ENCODE measurements at regions not wholly inside any gene's neighbourhood (a gene's known extent, or its start where the extent isn't known, plus 50 kb on each side); places are given as distances from the start of the nearest gene placed in this dataset.

DNA sequence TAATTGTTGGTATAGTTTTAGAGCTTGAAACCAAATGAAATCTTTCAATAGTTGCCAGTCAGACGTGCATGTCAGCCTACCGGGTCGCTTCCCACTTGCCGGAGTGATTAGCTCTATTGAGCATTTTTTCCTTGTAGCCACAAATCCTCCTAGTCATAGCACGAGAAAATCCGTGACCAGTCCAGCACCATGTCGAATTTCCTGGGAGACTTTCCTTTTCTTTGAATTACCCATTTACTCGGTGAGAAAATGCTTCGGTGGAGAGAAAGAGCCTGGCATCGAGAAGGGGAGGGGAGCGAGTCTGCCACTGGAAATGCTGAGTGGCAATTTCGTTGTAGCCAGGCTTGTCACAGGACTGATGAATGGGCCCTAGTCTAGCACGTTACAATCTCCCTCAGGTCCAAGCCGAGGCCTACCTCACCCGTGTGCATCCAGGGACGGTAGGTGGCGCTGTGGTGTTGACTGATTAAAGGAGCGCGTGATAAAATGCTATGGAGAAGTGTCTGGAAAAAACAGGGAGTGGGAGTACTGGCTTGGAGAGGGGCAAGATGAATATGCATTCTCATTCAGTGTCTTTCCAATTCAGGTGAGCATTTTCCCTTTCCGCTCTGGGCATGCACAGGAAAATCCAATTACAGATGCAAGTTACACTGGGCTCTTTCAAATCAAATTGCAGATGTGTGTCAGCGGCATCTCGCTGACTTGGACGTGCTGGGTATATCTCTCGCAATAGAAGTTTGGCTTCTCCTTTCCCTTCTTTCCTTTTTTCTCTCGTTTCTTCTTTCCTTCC lies 238.8 kb downstream of the EDEM1 start:
- ChIA-PET CTCF (interaction anchor here (0.7 kb wide), 1 partner anchor 11 kb away, joined by 3 read pairs; no protein-coding TSS in a partner anchor), POLR2A (no interaction called here)

DNA sequence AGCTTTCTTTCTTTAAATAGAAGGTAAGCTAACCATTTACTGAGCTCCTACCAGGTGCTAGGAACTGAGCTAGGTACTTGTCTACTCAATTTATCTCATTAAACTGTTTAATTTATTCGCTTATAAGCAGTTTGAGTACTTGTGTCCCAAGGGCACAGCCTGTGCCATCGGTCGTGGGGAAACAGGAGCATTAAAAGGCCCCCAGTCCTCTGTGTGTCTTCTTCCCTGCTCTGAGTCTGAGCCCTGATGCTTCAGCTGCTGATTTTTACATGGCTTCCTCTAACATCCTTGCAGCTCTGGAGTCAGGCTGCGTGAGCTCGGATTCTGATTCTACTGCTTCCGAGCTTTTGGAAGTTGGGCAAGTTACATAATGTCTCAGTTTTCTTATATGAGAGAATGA lies 239.5 kb downstream of the EDEM1 start:
- ChIA-PET CTCF (no interaction called here), POLR2A (no interaction called here)

GRCh38 chr3:5427938-5428337 lies 240.4 kb downstream of the EDEM1 start:
- ChIA-PET POLR2A (no interaction called here), CTCF (no interaction called here)

DNA sequence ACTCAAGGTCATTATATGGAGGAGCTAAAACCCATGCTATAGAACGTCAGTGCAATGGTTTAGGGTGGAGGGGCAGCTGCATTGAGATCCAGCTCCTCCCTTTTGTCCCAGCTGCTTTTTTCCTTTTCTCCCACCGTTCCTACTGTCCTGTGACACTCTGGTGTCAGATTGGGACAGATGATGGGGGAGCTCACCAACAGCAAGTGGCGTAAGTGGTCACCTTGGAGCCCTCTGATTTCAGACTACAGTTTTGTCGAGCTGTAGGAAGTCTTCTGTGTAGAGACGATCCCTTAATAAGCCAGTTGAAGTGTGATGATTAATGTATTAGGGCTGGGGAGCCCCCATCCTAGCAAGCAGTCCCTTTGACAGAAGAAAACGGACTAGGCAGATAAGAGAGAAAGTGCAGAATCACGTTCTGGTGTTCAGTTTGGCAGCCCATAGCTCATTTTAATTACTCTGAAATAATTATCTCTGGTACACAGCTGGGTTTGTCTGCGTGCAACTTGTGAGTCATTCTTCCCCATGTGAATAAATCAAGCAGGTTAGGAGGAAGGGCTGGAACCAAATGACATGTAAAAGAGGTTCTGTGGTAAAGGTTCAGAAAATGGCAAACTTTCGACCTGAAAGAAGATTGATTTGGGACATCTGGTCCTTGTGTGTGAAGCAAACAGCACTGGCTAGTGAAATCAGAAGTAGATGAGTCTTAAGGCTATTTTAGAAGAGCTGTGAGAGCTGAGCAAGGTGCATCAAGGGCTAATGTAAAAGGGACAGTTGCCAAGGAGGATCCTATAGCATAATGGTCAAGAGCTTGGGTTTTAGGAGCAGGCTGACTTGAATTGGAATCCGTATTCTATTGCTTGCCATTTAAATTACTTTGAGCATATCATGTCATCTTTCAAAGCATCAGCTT lies 241.4 kb downstream of the EDEM1 start:
- POLR2A ChIA-PET: no interaction called here

DNA sequence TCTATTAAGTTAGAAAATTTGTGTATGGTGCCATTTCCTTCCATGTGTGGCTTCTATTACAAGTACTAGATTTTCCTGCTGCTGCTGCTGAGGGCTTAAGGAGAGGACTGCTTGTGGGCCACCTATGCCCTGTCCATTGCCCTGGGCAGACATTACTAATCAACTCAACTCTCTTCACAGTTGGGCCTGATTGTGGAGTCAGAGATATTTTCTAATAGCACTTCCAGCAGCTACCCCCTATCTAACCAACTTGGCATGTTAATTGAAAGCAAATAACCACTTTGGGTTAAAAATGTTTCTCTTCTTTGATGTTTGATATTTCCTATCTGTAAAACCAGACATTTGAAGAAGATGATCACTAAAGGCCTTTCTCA lies 242.0 kb downstream of the EDEM1 start:
- POLR2A ChIA-PET: no interaction called here

More for the DNA sequence above, 241.4 kb downstream of the EDEM1 start:
- CTCF ChIA-PET: no interaction called here

GRCh38 chr3:5430701-5431100 lies 243.2 kb downstream of the EDEM1 start:
- ChIA-PET CTCF (no interaction called here), POLR2A (no interaction called here)

More for the DNA sequence above, 242.0 kb downstream of the EDEM1 start:
- CTCF ChIA-PET: no interaction called here

DNA sequence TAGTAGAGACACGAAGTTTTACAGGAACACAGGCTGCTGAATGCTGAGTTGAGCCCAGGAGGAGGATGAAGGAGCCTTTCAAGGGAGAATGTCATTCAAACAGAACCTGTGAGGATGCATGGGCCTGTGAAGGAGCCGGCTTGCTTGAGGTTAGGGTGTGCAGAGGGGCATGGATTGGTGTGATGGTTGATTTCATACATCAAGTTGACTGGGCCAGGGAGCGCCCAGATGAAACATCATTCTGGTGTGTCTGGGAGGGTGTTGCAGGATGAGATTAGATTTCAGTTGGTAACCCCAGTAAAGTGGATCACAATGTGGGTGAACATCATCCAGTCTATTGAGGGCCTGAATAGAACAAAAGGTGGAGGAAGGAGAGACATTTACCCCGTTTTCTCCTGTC lies 243.6 kb downstream of the EDEM1 start:
- ChIA-PET POLR2A (no interaction called here), CTCF (no interaction called here)

GRCh38 chr3:5431811-5432378 lies 244.4 kb downstream of the EDEM1 start:
- ChIA-PET POLR2A (no interaction called here), CTCF (no interaction called here)

DNA sequence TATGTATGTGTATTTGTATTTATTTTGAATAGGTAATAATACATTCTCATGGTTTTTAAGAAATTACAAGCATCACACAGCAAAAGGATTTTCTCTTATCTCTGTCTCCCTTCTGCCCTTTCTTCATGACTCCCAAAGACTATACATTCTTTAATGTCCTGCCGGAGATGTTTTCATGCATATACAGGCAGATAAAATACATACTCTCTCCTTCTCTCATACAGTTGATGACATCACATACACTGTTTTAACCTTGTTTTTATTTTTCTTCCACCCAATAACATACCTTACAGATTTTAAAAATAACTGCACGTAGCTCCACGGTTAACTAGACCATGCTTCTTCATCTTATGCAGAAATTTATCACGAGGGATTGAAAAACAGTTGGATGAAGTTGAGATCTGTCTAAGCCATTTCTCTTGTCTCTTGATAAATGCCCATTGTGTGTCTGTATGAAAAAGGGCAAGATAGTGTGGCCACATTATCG lies 249.8 kb downstream of the EDEM1 start:
- POLR2A ChIA-PET: no interaction called here

DNA sequence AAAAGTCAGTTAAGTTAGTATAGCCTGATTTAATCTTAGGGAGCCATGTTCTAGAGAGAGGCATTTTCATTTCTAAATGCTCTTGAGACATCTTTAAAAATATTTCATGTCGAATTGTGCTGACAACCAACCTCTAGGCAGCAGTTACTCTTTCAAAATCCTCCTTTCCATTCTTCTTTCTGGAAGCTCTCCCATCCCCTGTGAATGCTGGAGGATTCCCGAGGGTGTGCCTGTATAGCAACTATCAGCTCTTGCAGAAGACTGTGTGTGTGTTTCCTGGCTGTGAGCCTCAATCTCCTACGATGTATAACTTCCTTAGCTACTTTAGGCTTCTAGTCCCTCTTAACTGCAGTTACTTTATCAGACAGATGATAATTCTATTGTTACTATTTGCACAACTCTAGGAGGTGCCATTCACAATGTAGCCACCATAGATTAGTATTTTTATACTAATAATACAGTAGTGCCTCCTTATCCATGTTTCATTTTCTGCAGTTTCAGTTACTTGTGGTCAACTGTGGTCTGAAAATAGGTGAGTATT lies 250.3 kb downstream of the EDEM1 start:
- ChIA-PET POLR2A (no interaction called here), CTCF (interaction anchor here (0.6 kb wide), 1 partner anchor 480 kb away, joined by 3 read pairs; no protein-coding TSS in a partner anchor)

More for the DNA sequence above, 249.8 kb downstream of the EDEM1 start:
- CTCF ChIA-PET: no interaction called here

- CTCF ChIA-PET: no interaction called here
- POLR2A ChIA-PET: no interaction called here
Measured at GRCh38 chr3:5441401-5441800, 253.9 kb downstream of the EDEM1 start.

DNA sequence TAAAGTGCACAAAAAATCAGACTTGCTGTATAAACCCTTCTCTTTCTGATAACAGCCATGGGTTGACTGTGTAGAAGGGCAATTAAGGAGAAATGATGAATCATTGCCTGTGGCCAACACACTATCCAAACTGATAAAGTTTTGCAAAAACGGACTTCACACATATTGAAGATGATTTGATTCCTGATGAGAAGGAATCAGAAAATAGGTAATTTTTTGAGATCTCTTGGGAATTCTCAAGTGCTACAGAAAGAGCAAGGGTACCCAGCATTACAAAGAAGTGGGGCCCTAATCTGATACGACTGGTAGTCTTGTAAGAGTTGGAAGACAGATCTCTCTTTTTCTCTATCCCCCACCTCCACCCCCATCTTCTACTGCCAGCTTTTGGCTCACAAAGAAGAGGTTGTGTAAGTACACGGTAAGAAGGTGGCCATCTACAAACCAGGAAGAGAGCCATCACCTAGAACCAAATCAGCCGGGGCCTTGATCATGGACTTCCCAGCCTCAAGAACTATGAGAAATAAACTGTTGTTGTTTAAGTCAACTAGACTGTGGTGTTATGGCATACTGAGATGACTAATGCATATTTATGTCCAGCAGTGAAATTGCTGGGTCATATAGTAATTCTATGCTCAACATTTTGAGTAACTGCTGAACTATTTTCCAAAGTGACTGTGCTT lies 254.7 kb downstream of the EDEM1 start:
- ChIA-PET POLR2A (no interaction called here), CTCF (no interaction called here)

DNA sequence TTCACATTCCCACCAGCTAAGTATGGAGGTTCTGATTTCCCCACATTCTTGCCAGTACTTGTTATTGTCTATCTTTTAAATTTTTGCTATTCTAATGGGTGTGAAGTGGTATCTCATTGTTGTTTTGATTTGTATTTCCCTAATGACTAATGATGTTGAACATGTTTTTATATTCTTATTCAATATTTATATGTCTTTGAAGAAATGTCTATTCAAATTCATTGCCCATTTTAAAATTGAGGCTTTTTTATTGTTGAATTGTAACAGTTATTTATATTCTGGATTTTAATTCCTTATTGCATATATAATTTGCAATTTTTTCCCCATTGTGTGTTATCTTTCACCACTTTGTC lies 255.3 kb downstream of the EDEM1 start:
- ChIA-PET CTCF (no interaction called here), POLR2A (no interaction called here)

GRCh38 chr3:5444253-5444652 lies 256.7 kb downstream of the EDEM1 start:
- CTCF ChIA-PET: no interaction called here
- POLR2A ChIA-PET: no interaction called here

DNA sequence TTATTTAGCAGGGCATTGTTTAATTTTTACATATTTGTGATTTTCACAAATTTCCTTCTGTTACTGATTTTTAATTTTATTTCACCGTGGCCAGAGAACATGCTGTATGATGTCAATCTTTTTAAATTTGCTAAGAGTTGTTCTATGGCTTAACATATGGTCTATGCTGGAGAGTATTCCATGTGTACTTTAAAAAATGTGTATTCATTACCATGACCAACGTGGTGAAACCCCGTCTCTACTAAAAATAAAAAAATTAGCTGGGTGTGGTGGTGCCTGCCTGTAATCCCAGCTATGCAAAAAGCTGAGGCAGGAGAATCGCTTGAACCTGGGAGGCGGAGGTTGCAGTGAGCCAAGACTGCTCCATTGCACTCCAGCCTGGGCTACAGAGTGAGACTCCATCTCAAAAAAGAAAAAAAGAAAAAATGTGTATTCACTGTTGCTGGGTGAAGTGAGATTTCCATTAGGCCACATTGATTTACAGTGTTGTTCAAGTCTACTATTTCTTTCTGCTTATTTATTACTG lies 258.2 kb downstream of the EDEM1 start:
- ChIA-PET CTCF (no interaction called here), POLR2A (no interaction called here)

GRCh38 chr3:5448246-5448645 lies 260.7 kb downstream of the EDEM1 start:
- POLR2A ChIA-PET: no interaction called here
- CTCF ChIA-PET: no interaction called here

DNA sequence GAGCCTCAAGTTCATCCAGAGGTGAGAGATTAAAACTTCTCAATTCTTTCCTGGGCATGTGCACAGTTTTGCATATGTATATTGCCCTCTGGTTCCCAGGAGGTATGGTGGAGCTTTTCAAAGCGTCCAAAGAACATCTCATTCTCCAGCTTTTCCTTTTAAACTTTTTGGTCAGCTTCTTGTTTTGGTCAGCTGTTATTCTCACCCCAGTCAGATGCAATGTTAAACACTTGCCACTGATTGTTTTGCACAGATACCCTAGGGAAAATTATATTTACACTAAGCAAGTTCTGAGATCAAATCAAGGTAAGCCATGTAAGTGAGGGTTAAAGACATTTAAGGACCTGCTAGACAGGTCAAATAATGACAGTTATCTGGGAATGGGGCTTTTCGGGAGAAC lies 261.3 kb downstream of the EDEM1 start:
- POLR2A ChIA-PET: no interaction called here
- CTCF ChIA-PET: no interaction called here

- ChIA-PET CTCF (no interaction called here), POLR2A (no interaction called here)
Measured at GRCh38 chr3:5456199-5456598, 268.7 kb downstream of the EDEM1 start.

- POLR2A ChIA-PET: no interaction called here
- CTCF ChIA-PET: no interaction called here
Measured at GRCh38 chr3:5458526-5458925, 271.0 kb downstream of the EDEM1 start.

DNA sequence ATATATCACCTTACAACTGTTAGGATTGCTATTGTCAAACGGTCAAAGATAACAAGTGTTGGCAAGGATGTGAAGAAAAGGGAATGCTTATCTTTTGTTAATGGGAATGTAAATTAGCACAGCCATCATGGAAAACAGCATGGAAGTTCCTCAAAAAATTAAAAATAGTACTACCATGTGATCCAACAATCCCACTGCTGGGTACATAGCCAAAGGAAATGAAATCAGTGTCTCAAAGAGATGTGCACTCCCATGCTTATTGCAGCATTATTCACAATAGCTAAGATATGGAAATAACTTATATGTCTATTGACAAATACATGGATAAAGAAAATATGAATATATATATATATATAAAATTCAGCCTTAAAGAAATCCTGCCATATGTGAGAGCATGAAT lies 274.6 kb downstream of the EDEM1 start:
- ChIA-PET POLR2A (no interaction called here), CTCF (no interaction called here)

Measured in activated CD8-positive, alpha-beta memory T cell treated with anti-CD3 and anti-CD28 coated beads for 36 hours (primary cell).